Neuronal stem cell (in vitro differentiated cells): ENCODE measurements at regions not wholly inside any gene's neighbourhood (a gene's known extent, or its start where the extent isn't known, plus 50 kb on each side); places are given as distances from the start of the nearest gene placed in this dataset. TPM values are rescaled to one million over a fixed set of nuclear protein-coding genes. Genes with fewer than 3 reads are reported as not detected.

Experiments
- small RNA-seq: library from polyadenylated mRNA; stranded (forward); fragments of <200 nt; extraction: miRNeasy Mini kit (QIAGEN cat#:217004); gene quantifications from one replicate; pipeline ENCODE3, GENCODE V24; 2013; ENCODE audit not compliant: insufficient read depth

Small RNA genes lying in the stretch of these regions (small RNA-seq; reads per million reads assigned to genes)
- gene AC087897.1: not detected
